Chondrocyte (in vitro differentiated cells): ENCODE measurements at regions not wholly inside any gene's neighbourhood (a gene's known extent, or its start where the extent isn't known, plus 50 kb on each side); places are given as distances from the start of the nearest gene placed in this dataset.
A peak's percentile ranks its signal among the peaks of the same experiment; 100 is the strongest.

Source experiments
- DNase-seq: peaks from one replicate; pipeline ENCODE4 v3.0.0; 2021; ENCODE audit warnings: mixed read lengths, low spot score
- H3K27ac Mint-ChIP-seq: one replicate; pipeline ENCODE4 v1.8.0; 2021; ENCODE audit warnings: mild to moderate bottlenecking, moderate library complexity, mixed read lengths; ENCODE audit not compliant: unreplicated experiment
- H3K27me3 Mint-ChIP-seq: 2 replicates; pipeline ENCODE4 v1.8.0; 2021; ENCODE audit warnings: low read depth, mixed read lengths
- H3K36me3 Mint-ChIP-seq: 2 replicates; pipeline ENCODE4 v1.8.0; 2021; ENCODE audit warnings: low read depth, mixed read lengths
- H3K4me1 Mint-ChIP-seq: 2 replicates; pipeline ENCODE4 v1.8.0; 2021; ENCODE audit warnings: low read depth, mild to moderate bottlenecking, mixed read lengths
- H3K4me3 Mint-ChIP-seq: one replicate; pipeline ENCODE4 v1.8.0; 2021; ENCODE audit warnings: mild to moderate bottlenecking, moderate library complexity, mixed read lengths; ENCODE audit not compliant: unreplicated experiment
- H3K9me3 Mint-ChIP-seq: 2 replicates; pipeline ENCODE4 v1.8.0; 2021; ENCODE audit warnings: low read depth, mixed read lengths
- TF ChIP-seq, protein P1 (sequence below): fragments of 200-600 bp; sonication (generic); IDR thresholded peaks from 2 replicates; pipeline ENCODE4 v1.5.0; 2021; ENCODE audit warnings: antibody characterized with exemption, mild to moderate bottlenecking, moderate library complexity

DNA sequence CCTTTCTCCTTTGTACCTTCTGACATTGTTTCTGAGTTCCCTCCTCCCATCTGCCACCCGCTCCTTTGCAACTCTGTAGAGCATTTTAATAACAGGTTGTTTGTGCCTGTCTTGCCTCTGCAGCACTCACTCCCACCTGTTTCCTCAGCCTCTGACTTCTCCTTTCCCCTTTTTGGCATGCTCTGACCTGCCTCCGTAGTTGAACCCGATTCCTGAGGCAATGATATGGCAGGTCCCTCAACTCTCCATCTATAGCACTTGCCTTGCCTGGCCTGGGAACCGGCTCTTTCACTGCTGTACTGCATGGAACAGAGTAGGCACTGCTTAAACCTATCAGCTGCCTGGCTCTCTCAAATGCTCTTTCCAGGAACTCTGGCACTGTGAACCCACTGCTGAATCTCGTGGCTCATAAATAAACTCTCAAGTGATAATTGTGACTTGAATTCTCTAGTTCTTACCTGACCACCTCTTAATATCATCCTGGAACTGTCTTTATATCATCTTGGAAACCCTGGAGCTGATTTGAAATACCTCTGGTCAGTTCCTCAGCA, 50.3 kb downstream of the UTRN start:
- H3K27me3 Mint-ChIP-seq, result no peaks in the 10 kb centered on the region
- no peak for DNase-seq
- no peaks in the 10 kb centered on the region for H3K36me3 Mint-ChIP-seq
- no peak overlapping the region for H3K4me3 Mint-ChIP-seq
- H3K27ac Mint-ChIP-seq, result no peak overlapping the region
- TF ChIP-seq, protein P1, sequence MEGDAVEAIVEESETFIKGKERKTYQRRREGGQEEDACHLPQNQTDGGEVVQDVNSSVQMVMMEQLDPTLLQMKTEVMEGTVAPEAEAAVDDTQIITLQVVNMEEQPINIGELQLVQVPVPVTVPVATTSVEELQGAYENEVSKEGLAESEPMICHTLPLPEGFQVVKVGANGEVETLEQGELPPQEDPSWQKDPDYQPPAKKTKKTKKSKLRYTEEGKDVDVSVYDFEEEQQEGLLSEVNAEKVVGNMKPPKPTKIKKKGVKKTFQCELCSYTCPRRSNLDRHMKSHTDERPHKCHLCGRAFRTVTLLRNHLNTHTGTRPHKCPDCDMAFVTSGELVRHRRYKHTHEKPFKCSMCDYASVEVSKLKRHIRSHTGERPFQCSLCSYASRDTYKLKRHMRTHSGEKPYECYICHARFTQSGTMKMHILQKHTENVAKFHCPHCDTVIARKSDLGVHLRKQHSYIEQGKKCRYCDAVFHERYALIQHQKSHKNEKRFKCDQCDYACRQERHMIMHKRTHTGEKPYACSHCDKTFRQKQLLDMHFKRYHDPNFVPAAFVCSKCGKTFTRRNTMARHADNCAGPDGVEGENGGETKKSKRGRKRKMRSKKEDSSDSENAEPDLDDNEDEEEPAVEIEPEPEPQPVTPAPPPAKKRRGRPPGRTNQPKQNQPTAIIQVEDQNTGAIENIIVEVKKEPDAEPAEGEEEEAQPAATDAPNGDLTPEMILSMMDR, result no peak
- no peaks in the 10 kb centered on the region for H3K9me3 Mint-ChIP-seq
- H3K4me1 Mint-ChIP-seq, result peaks cover 48% of the 10 kb centered on the region

DNA sequence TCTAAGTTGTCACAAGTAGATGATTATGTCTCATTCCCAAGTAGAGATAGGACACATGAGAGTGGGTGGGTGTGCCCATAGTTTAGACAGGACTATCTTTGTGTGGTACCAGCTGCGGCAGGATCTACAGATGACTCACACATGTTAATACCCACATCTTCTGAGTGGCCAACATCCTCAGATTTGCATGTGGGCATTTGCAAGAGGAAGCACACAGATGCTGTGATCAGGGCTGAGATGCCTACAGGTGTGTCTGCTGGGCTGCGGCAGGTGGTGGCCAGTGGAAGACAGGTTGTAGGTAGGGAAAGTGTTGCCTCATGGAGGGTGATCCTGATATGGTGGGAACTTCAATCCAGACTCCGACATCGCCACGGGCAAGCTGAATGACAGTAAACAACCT, 50.8 kb downstream of the UTRN start:
- H3K27ac Mint-ChIP-seq, result no peak overlapping the region
- H3K36me3 Mint-ChIP-seq, result no peaks in the 10 kb centered on the region
- no peaks in the 10 kb centered on the region for H3K9me3 Mint-ChIP-seq
- peaks cover 48% of the 10 kb centered on the region for H3K4me1 Mint-ChIP-seq
- TF ChIP-seq, protein P1, result no peak
- no peak overlapping the region for H3K4me3 Mint-ChIP-seq
- no peaks in the 10 kb centered on the region for H3K27me3 Mint-ChIP-seq
- DNase-seq, result no peak

DNA sequence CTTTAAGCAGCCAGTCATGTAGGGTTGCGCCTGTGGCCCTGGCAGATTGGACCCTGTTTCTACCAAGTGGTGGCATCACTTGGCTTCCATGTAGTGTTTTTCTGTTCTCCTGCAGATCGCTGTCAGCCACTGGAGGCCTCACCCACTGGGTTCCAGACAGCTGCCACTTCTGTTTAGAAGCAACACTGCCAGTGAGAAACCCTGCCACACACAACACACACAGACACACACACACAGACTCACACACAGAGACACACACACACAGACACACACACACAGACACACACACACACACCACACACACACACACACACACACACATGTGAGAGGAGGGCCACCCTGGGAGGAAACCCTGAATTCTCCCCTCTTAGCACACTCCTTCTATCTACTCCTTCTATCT, 51.8 kb downstream of the UTRN start:
- peak overlapping the region; percentile 41 for H3K27ac Mint-ChIP-seq
- H3K36me3 Mint-ChIP-seq, result no peaks in the 10 kb centered on the region
- no peak overlapping the region for H3K4me3 Mint-ChIP-seq
- H3K27me3 Mint-ChIP-seq, result no peaks in the 10 kb centered on the region
- H3K9me3 Mint-ChIP-seq, result no peaks in the 10 kb centered on the region
- H3K4me1 Mint-ChIP-seq, result peaks cover 46% of the 10 kb centered on the region
- TF ChIP-seq, protein P1, result no peak
- DNase-seq, result no peak

DNA sequence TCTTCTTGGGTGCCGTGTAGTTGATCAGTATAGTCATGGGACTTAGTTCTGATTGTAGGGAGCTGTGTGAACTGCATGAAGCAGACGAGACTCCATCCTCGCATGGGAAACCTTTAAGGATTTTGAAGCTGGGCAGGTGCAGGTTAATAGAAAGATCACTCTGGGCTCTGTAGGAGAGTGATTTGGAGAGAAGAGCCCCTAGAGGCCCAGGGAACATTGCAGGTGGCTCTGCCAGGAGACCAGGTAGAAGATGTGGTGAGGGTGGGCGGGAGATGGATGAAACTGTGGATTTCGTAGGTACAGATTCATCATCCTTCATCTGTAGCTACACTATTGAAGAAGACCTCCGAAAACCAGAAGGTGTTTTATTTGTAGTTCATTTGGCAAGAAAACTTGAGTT, 53.3 kb downstream of the UTRN start:
- no peaks in the 10 kb centered on the region for H3K9me3 Mint-ChIP-seq
- H3K36me3 Mint-ChIP-seq, result no peaks in the 10 kb centered on the region
- H3K4me3 Mint-ChIP-seq, result no peak overlapping the region
- H3K27ac Mint-ChIP-seq, result no peak overlapping the region
- TF ChIP-seq, protein P1, result no peak
- no peak for DNase-seq
- H3K4me1 Mint-ChIP-seq, result peaks cover 47% of the 10 kb centered on the region
- H3K27me3 Mint-ChIP-seq, result no peaks in the 10 kb centered on the region

DNA sequence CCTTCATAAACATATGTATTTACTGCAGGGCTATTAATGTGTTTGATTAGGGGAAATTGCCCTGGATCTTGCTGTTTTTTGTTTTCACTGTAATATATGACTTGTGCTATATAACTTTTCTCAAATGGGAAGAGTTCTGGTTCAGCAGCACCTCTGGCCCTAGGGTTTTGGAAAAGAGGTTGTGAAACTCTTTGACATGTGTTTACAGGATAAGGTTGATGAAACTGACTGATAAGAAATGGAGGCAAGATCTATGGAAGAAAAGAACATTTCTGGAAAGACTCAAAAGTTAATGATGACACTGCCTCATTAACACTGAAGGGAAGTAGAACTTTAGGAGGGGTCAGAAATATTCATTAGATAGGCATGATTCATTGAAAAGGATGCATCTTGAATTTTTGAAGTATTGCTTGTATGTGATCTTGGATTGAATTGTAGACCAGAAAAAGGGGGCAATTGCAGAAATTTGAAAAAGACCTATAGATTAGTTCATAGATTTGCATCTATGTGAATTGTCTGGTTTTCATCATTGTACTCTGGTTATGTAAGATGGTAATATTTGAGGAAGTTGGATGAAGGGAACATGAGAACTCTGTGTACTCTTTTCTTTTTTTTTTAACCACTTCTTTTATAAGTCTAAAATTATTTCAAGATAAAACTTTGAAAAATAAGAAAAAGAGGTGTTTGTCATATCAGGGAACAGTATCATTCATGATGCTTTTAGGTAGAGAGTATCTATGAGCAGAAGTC, 54.0 kb downstream of the UTRN start:
- H3K4me1 Mint-ChIP-seq, result peaks cover 53% of the 10 kb centered on the region
- TF ChIP-seq, protein P1, result no peak
- DNase-seq, result no peak
- H3K4me3 Mint-ChIP-seq, result no peak overlapping the region
- H3K27me3 Mint-ChIP-seq, result no peaks in the 10 kb centered on the region
- H3K27ac Mint-ChIP-seq, result no peak overlapping the region
- no peaks in the 10 kb centered on the region for H3K36me3 Mint-ChIP-seq
- no peaks in the 10 kb centered on the region for H3K9me3 Mint-ChIP-seq
